ENCODE measurements at regions not wholly inside any gene's neighbourhood (a gene's known extent, or its start where the extent isn't known, plus 50 kb on each side); places are given as distances from the start of the nearest gene placed in this dataset.

GRCh38 chr4:14269824-14270223, 642.3 kb upstream of the BOD1L1 start:
- TF ChIP-seq, protein P1, sequence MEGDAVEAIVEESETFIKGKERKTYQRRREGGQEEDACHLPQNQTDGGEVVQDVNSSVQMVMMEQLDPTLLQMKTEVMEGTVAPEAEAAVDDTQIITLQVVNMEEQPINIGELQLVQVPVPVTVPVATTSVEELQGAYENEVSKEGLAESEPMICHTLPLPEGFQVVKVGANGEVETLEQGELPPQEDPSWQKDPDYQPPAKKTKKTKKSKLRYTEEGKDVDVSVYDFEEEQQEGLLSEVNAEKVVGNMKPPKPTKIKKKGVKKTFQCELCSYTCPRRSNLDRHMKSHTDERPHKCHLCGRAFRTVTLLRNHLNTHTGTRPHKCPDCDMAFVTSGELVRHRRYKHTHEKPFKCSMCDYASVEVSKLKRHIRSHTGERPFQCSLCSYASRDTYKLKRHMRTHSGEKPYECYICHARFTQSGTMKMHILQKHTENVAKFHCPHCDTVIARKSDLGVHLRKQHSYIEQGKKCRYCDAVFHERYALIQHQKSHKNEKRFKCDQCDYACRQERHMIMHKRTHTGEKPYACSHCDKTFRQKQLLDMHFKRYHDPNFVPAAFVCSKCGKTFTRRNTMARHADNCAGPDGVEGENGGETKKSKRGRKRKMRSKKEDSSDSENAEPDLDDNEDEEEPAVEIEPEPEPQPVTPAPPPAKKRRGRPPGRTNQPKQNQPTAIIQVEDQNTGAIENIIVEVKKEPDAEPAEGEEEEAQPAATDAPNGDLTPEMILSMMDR (IDR thresholded peaks at IDR 0.05 in 4 of 5, conservative IDR thresholded peaks at IDR 0.05 in 1 of 5) = no peak
- no peak for TF ChIP-seq POLR2A (IDR thresholded peaks at IDR 0.05)

Measured in gastrocnemius medialis (tissue), 4 donors.